OCI-LY1 (cell line): ENCODE measurements at regions not wholly inside any gene's neighbourhood (a gene's known extent, or its start where the extent isn't known, plus 50 kb on each side); places are given as distances from the start of the nearest gene placed in this dataset.

ENCODE experiments used
- H2AFZ ChIP-seq: fragments of 200-600 bp; sonication (generic), shearing (Covaris generic); 2 replicates; pipeline ENCODE4 v1.6.0; 2014; ENCODE audit warnings: antibody characterized with exemption, mild to moderate bottlenecking, low read length
- H3F3A ChIP-seq: fragments of 200-600 bp; sonication (generic), shearing (Covaris generic); 2 replicates; pipeline ENCODE4 v1.6.0; 2014; ENCODE audit warnings: mild to moderate bottlenecking, antibody characterized with exemption, low read length, moderate library complexity; ENCODE audit not compliant: insufficient read depth
- H3K27ac ChIP-seq: fragments of 200-600 bp; sonication (generic); 2 replicates; pipeline ENCODE4 v1.5.1; 2014; ENCODE audit warnings: low read length, mixed run types, mild to moderate bottlenecking, low read depth; ENCODE audit not compliant: poor library complexity, severe bottlenecking
- H3K27me3 ChIP-seq: fragments of 200-600 bp; sonication (generic); 2 replicates; pipeline ENCODE4 v1.6.0; 2014; ENCODE audit warnings: antibody characterized with exemption, mild to moderate bottlenecking, low read length, moderate library complexity; ENCODE audit not compliant: insufficient read depth
- H3K36me3 ChIP-seq: fragments of 200-600 bp; sonication (generic); 2 replicates; pipeline ENCODE4 v1.6.1; 2014; ENCODE audit warnings: mild to moderate bottlenecking, antibody characterized with exemption, low read length, moderate library complexity, mixed read lengths; ENCODE audit not compliant: insufficient read depth
- H3K4me1 ChIP-seq: fragments of 200-600 bp; sonication (generic); 2 replicates; pipeline ENCODE4 v1.5.1; 2014; ENCODE audit warnings: mild to moderate bottlenecking, low read length, moderate library complexity; ENCODE audit not compliant: insufficient read depth, severe bottlenecking
- H3K4me2 ChIP-seq: fragments of 200-600 bp; sonication (generic), shearing (Covaris generic); 2 replicates; pipeline ENCODE4 v1.6.1; 2014; ENCODE audit warnings: low read length
- H3K4me3 ChIP-seq: fragments of 200-600 bp; sonication (generic); 2 replicates; pipeline ENCODE4 v1.5.1; 2014; ENCODE audit warnings: low read length, low read depth, mild to moderate bottlenecking, mixed read lengths; ENCODE audit not compliant: poor library complexity, severe bottlenecking
- H3K79me2 ChIP-seq: fragments of 200-600 bp; shearing (Covaris generic); 2 replicates; pipeline ENCODE4 v1.6.1; 2016; ENCODE audit warnings: mixed run types, low read length, mixed read lengths; ENCODE audit not compliant: insufficient read depth
- H3K9ac ChIP-seq: fragments of 200-600 bp; sonication (generic), shearing (Covaris generic); 2 replicates; pipeline ENCODE4 v1.6.1; 2014; ENCODE audit warnings: mild to moderate bottlenecking, low read length, mixed read lengths
- H3K9me2 ChIP-seq: fragments of 200-600 bp; sonication (generic), shearing (Covaris generic); 2 replicates; pipeline ENCODE4 v1.6.1; 2014; ENCODE audit warnings: low read depth, mild to moderate bottlenecking, low read length, mixed read lengths
- H3K9me3 ChIP-seq: fragments of 200-600 bp; shearing (Covaris generic); 2 replicates; pipeline ENCODE4 v1.6.1; 2014; ENCODE audit warnings: low read length, mixed read lengths
- H4K20me1 ChIP-seq: fragments of 200-600 bp; sonication (generic), shearing (Covaris generic); 2 replicates; pipeline ENCODE4 v1.6.0; 2016; ENCODE audit warnings: mild to moderate bottlenecking, low read length; ENCODE audit not compliant: insufficient read depth
- EZH2 ChIP-seq: fragments of 200-600 bp; sonication (generic), shearing (Covaris generic); IDR thresholded peaks from 2 replicates; pipeline ENCODE4 v1.8.0; 2017; ENCODE audit warnings: borderline replicate concordance, mixed run types, mild to moderate bottlenecking, antibody characterized with exemption, low read length, moderate library complexity, mixed read lengths
- TF ChIP-seq, protein P1 (sequence below): fragments of 200-600 bp; sonication (generic), shearing (Covaris generic); IDR thresholded peaks from 2 replicates; pipeline ENCODE4 v1.5.1; 2017; ENCODE audit warnings: mild to moderate bottlenecking, antibody characterized with exemption, low read length, moderate library complexity, mixed read lengths

DNA sequence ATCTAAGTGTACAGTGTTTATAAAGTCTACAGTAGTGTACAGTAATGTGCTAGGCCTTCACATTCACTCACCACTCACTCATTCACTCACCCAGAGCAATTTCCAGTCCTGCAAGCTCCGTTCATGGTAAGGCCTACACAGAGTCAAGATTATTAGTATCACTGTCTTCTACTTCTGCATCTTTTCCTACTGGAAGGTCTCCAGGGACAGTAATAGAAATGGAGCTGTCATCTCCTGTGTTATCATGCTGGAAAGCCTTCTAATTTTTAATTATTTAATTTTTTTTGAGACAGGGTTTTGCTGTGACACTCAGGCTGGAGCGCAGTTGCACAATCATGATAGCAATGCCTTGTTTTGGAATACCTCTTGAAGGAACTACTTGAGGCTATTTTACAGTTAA, 207.0 kb downstream of the HTR7 start:
- no peaks in the 10 kb centered on the region for H3F3A ChIP-seq
- no peaks in the 10 kb centered on the region for H3K27me3 ChIP-seq
- no peaks in the 10 kb centered on the region for H3K9me2 ChIP-seq
- no peak overlapping the region for H3K9ac ChIP-seq
- no peaks in the 10 kb centered on the region for H3K4me1 ChIP-seq
- no peaks in the 10 kb centered on the region for H3K79me2 ChIP-seq
- no peak for TF ChIP-seq EZH2
- TF ChIP-seq, protein P1, sequence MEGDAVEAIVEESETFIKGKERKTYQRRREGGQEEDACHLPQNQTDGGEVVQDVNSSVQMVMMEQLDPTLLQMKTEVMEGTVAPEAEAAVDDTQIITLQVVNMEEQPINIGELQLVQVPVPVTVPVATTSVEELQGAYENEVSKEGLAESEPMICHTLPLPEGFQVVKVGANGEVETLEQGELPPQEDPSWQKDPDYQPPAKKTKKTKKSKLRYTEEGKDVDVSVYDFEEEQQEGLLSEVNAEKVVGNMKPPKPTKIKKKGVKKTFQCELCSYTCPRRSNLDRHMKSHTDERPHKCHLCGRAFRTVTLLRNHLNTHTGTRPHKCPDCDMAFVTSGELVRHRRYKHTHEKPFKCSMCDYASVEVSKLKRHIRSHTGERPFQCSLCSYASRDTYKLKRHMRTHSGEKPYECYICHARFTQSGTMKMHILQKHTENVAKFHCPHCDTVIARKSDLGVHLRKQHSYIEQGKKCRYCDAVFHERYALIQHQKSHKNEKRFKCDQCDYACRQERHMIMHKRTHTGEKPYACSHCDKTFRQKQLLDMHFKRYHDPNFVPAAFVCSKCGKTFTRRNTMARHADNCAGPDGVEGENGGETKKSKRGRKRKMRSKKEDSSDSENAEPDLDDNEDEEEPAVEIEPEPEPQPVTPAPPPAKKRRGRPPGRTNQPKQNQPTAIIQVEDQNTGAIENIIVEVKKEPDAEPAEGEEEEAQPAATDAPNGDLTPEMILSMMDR, result no peak
- H3K4me3 ChIP-seq, result no peak overlapping the region
- no peak overlapping the region for H3K27ac ChIP-seq
- H3K9me3 ChIP-seq, result no peaks in the 10 kb centered on the region
- no peaks in the 10 kb centered on the region for H4K20me1 ChIP-seq
- no peak overlapping the region for H2AFZ ChIP-seq
- H3K36me3 ChIP-seq, result no peaks in the 10 kb centered on the region
- no peak overlapping the region for H3K4me2 ChIP-seq

DNA sequence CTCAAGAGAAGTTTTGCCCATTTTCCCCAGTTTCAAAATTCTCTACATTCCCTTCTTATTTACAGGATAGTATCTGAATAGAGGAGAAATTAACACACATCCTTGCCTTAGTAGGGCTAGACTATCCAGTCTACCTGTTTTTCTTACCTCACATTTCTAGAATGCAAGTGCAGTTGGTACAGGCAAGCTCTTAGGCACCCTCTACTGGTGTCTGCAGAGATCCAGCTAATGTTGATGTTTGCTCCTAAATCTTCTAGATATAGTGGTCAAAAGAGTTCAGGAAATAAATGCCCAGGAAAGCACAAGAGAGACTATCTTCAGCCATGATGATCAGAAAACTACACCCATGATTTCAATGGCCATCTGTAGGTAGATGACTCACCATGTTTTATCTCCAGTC, 205.3 kb downstream of the HTR7 start:
- Histone ChIP-seq H3K27me3 (no peaks in the 10 kb centered on the region), H3K79me2 (no peaks in the 10 kb centered on the region), H3F3A (no peaks in the 10 kb centered on the region), H2AFZ (no peak overlapping the region), H3K36me3 (no peaks in the 10 kb centered on the region), H3K9me3 (no peaks in the 10 kb centered on the region), H3K9me2 (no peaks in the 10 kb centered on the region), H3K4me2 (no peak overlapping the region), H3K4me1 (no peaks in the 10 kb centered on the region), H4K20me1 (no peaks in the 10 kb centered on the region), H3K9ac (no peak overlapping the region), H3K27ac (no peak overlapping the region), H3K4me3 (no peak overlapping the region)
- TF ChIP-seq, protein P1, result no peak; the same call in 1 of the 2 replicates
- TF ChIP-seq EZH2, result no peak

DNA sequence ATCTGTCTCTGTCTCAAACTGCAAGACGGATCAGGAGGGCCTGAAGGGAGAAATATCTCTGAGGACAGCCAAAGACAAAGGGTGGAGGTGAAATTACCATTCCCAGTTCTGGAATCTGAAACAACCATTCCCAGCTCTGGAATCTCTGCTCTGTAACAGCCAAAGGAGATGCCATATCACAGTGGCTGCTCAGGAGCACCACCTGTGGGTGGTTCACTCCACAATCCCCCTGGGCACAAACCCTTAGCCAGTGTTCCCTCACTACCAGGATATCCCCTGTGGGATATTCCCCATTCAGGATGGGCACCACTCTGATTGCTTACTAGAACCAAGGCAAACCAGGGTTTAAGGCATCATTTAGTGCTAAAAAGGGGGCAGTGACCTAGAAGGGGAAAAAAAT, 199.0 kb downstream of the HTR7 start:
- Histone ChIP-seq H3K27ac (no peak overlapping the region), H3K79me2 (no peaks in the 10 kb centered on the region), H3K9ac (no peak overlapping the region), H3K4me2 (no peak overlapping the region), H4K20me1 (no peaks in the 10 kb centered on the region), H3K4me3 (no peak overlapping the region), H3K4me1 (no peaks in the 10 kb centered on the region), H2AFZ (no peak overlapping the region), H3K36me3 (no peaks in the 10 kb centered on the region), H3K9me3 (no peaks in the 10 kb centered on the region), H3K9me2 (no peaks in the 10 kb centered on the region), H3F3A (no peaks in the 10 kb centered on the region), H3K27me3 (no peaks in the 10 kb centered on the region)
- TF ChIP-seq EZH2, result no peak
- TF ChIP-seq, protein P1, result no peak
